ENCODE measurements at regions not wholly inside any gene's neighbourhood (a gene's known extent, or its start where the extent isn't known, plus 50 kb on each side); places are given as distances from the start of the nearest gene placed in this dataset.

DNA sequence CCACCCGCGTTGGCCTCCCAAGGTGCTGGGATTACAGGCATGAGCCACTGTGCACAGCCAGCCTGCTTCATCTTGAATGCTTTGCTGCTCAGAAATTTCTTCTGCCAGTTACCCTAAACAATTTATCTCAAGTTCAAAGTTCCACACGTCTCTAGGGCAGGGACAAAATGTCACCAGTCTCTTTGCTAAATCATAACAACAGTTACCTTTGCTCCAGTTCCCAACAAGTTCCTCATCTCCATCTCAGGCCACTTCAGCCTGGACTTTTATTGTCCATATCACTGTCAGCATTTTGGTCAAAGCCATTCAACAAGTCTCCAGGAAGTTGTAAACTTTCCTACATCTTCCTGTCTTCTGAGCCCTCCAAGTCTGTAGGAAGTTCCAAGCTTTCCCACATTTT is 159.5 kb upstream of the DYRK2 start:
- no peak overlapping the region for H3K4me3 ChIP-seq (ENCODE audit: low read length)
- no peaks in the 10 kb centered on the region for H3K9me2 ChIP-seq (ENCODE audit: insufficient read depth, low read length)
- no peak for TF ChIP-seq POLR2AphosphoS5 (IDR thresholded peaks at IDR 0.05)
- TF ChIP-seq SMC3 (conservative IDR thresholded peaks at IDR 0.05; ENCODE audit: poor library complexity): no peak
- TF ChIP-seq RAD21 (conservative IDR thresholded peaks at IDR 0.05): no peak
- no peak for TF ChIP-seq TAF1 (IDR thresholded peaks at IDR 0.05; ENCODE audit: low read depth)
- TF ChIP-seq REST (IDR thresholded peaks at IDR 0.05; ENCODE audit: borderline replicate concordance): no peak
- no peak for TF ChIP-seq EZH2 (IDR thresholded peaks at IDR 0.05; ENCODE audit: borderline replicate concordance, insufficient read depth, low read length, poor library complexity, severe bottlenecking)
- TF ChIP-seq EP300 (conservative IDR thresholded peaks at IDR 0.05; ENCODE audit: poor library complexity, severe bottlenecking): no peak
- H3K27me3 ChIP-seq (ENCODE audit: insufficient read depth, low read depth, low read length): no peaks in the 10 kb centered on the region
- H4K20me1 ChIP-seq (ENCODE audit: insufficient read depth): no peaks in the 10 kb centered on the region
- H3K9ac ChIP-seq (ENCODE audit: low read length): no peak overlapping the region
- no peaks in the 10 kb centered on the region for H3K36me3 ChIP-seq (ENCODE audit: insufficient read depth, low read length)
- H3K4me2 ChIP-seq (ENCODE audit: low read length): no peak overlapping the region
- H3K9me3 ChIP-seq (ENCODE audit: low read length): peaks cover 4% of the 10 kb centered on the region
- H3F3A ChIP-seq (ENCODE audit: insufficient read depth, low read length, poor library complexity, severe bottlenecking): no peaks in the 10 kb centered on the region
- no peak overlapping the region for H3K27ac ChIP-seq (ENCODE audit: low read length)
- H3K79me2 ChIP-seq (replicated peaks; ENCODE audit: insufficient read depth, low read length): no peaks in the 10 kb centered on the region
- no peak overlapping the region for H2AFZ ChIP-seq (ENCODE audit: low read depth, low read length)

DNA sequence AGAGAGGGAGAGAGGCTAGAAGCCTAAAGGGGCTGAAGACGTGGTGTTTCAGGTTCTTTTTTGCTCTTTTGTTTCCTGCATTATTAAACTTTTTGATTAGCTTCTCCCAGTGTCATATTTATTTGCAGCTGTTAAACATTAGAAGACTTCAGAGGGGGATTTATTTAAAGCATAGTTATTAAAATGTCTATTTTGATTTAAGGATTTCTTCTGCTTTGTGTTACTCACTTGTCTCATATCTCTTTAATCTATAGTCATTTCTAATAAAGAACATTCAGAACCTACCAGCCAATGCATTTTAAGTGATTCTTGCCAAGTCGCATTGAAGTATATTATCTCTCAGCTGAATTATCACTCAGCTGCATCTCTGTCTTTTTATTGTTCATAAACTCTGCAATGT is 152.0 kb upstream of the DYRK2 start:
- H3K36me3 ChIP-seq (ENCODE audit: insufficient read depth, low read length): no peaks in the 10 kb centered on the region
- no peaks in the 10 kb centered on the region for H4K20me1 ChIP-seq (ENCODE audit: insufficient read depth)
- no peak overlapping the region for H3K4me3 ChIP-seq (ENCODE audit: low read length)
- no peaks in the 10 kb centered on the region for H3K27me3 ChIP-seq (ENCODE audit: insufficient read depth, low read depth, low read length)
- H3K9me3 ChIP-seq (ENCODE audit: low read length): no peaks in the 10 kb centered on the region
- H3F3A ChIP-seq (ENCODE audit: insufficient read depth, low read length, poor library complexity, severe bottlenecking): no peaks in the 10 kb centered on the region
- H3K9ac ChIP-seq (ENCODE audit: low read length): no peak overlapping the region
- H3K9me2 ChIP-seq (ENCODE audit: insufficient read depth, low read length): no peaks in the 10 kb centered on the region
- H2AFZ ChIP-seq (ENCODE audit: low read depth, low read length): no peak overlapping the region
- TF ChIP-seq RAD21 (conservative IDR thresholded peaks at IDR 0.05) (no peak), CTCF (IDR thresholded peaks at IDR 0.05; ENCODE audit: poor library complexity, severe bottlenecking) (no peak), SMC3 (conservative IDR thresholded peaks at IDR 0.05; ENCODE audit: poor library complexity) (no peak), POLR2AphosphoS5 (IDR thresholded peaks at IDR 0.05) (no peak), REST (IDR thresholded peaks at IDR 0.05; ENCODE audit: borderline replicate concordance) (no peak), MXI1 (conservative IDR thresholded peaks at IDR 0.05; ENCODE audit: poor library complexity, severe bottlenecking) (no peak), EP300 (conservative IDR thresholded peaks at IDR 0.05; ENCODE audit: poor library complexity, severe bottlenecking) (no peak), EZH2 (IDR thresholded peaks at IDR 0.05; ENCODE audit: borderline replicate concordance, insufficient read depth, low read length, poor library complexity, severe bottlenecking) (no peak), TAF1 (IDR thresholded peaks at IDR 0.05; ENCODE audit: low read depth) (no peak)
- no peaks in the 10 kb centered on the region for H3K79me2 ChIP-seq (replicated peaks; ENCODE audit: insufficient read depth, low read length)
- no peak overlapping the region for H3K4me2 ChIP-seq (ENCODE audit: low read length)
- no peak overlapping the region for H3K27ac ChIP-seq (ENCODE audit: low read length)

Data from neural cell (in vitro differentiated cells).